Nephron progenitor cell (in vitro differentiated cells): ENCODE measurements at regions not wholly inside any gene's neighbourhood (a gene's known extent, or its start where the extent isn't known, plus 50 kb on each side); places are given as distances from the start of the nearest gene placed in this dataset.

ENCODE experiments used
- DNase-seq: peaks from one replicate; pipeline ENCODE4 v3.0.0; 2021
- H3K27ac Mint-ChIP-seq: 2 replicates; pipeline ENCODE4 v1.8.0; 2021; ENCODE audit warnings: mild to moderate bottlenecking, moderate library complexity, mixed read lengths
- H3K27me3 Mint-ChIP-seq: 2 replicates; pipeline ENCODE4 v1.8.0; 2021; ENCODE audit warnings: mild to moderate bottlenecking, low read depth, mixed read lengths; ENCODE audit not compliant: poor library complexity
- H3K36me3 Mint-ChIP-seq: 2 replicates; pipeline ENCODE4 v1.8.0; 2021; ENCODE audit warnings: low read depth, mixed read lengths
- H3K4me1 Mint-ChIP-seq: 2 replicates; pipeline ENCODE4 v1.8.0; 2021; ENCODE audit warnings: mixed read lengths
- H3K4me3 Mint-ChIP-seq: 2 replicates; pipeline ENCODE4 v1.8.0; 2021; ENCODE audit warnings: mild to moderate bottlenecking, moderate library complexity, mixed read lengths
- H3K9me3 Mint-ChIP-seq: 2 replicates; pipeline ENCODE4 v1.8.0; 2021; ENCODE audit warnings: mild to moderate bottlenecking, moderate library complexity, mixed read lengths
- TF ChIP-seq, protein P1 (sequence below): fragments of 200-600 bp; sonication (generic); IDR thresholded peaks from 2 replicates; pipeline ENCODE4 v1.5.0; 2021; ENCODE audit warnings: antibody characterized with exemption

DNA sequence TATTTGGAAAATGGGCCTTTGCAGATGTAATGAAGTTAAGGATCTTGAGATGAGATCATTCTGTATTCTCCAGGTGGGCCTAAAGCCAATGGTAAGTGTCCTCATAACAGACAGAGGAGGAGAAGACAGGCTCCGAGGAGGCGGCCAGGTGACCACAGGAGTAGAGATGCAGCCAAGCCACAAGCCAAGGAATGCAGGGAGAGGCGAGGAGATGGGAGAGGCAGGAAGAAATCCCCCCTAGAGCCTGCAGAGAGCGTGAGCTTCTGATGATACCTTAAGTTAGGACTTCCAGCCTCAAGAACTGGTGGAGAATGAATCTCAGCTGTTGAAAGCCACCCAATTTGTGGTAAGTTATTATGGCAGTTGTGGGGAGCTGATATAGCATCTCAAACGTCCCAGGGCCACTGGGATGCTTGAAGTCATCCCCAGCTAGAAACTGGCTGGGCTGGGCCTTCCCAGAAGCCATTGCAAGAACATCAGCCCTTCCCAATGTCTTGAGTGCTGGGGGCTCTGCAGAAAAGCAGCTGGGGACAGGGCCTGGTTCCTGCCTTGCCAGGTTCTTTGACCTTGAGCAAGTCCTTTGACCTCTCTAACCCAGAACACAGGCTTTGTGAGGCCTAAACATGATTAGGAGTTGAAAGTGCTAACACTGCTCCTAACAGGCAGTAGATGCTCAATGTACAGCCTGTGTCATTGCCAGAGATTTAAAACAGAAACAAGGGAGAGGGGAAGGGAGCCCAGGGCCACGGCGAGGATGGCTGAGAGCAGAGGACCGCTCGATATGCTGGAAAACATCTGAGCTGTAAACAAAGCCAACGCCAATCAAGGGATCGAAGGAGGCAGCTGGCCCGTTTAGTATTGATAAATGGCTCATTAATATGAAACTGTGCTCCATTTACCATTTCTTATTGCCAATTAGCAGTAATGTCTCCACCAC is 632.3 kb downstream of the TBC1D22A start:
- no peak for DNase-seq
- peaks cover 8% of the 10 kb centered on the region for H3K27me3 Mint-ChIP-seq
- H3K27ac Mint-ChIP-seq, result no peak overlapping the region
- peaks cover 18% of the 10 kb centered on the region for H3K9me3 Mint-ChIP-seq
- no peak overlapping the region for H3K4me3 Mint-ChIP-seq
- no peaks in the 10 kb centered on the region for H3K4me1 Mint-ChIP-seq
- H3K36me3 Mint-ChIP-seq, result no peaks in the 10 kb centered on the region
- TF ChIP-seq, protein P1, sequence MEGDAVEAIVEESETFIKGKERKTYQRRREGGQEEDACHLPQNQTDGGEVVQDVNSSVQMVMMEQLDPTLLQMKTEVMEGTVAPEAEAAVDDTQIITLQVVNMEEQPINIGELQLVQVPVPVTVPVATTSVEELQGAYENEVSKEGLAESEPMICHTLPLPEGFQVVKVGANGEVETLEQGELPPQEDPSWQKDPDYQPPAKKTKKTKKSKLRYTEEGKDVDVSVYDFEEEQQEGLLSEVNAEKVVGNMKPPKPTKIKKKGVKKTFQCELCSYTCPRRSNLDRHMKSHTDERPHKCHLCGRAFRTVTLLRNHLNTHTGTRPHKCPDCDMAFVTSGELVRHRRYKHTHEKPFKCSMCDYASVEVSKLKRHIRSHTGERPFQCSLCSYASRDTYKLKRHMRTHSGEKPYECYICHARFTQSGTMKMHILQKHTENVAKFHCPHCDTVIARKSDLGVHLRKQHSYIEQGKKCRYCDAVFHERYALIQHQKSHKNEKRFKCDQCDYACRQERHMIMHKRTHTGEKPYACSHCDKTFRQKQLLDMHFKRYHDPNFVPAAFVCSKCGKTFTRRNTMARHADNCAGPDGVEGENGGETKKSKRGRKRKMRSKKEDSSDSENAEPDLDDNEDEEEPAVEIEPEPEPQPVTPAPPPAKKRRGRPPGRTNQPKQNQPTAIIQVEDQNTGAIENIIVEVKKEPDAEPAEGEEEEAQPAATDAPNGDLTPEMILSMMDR, result no peak

DNA sequence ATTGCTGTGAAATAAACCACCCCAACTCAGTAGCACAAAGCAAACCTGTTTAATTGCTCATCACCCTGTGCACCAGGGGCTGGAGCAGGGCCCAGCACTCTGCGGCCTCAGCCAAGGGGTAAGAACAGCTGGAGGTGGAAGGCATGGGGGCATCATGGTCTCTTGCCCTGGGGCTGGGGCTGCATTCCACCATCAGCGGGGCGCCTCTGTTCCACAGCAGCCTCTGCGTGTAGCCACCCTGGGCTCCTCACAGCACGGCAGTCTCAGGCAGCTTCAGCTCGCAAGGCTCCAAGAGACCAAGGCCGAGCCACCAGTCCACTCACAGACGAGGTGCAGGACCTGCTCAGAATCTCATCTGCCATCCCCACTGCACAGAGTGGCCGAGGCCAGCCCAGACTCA is 630.7 kb downstream of the TBC1D22A start:
- H3K27me3 Mint-ChIP-seq, result peaks cover 8% of the 10 kb centered on the region

DNA sequence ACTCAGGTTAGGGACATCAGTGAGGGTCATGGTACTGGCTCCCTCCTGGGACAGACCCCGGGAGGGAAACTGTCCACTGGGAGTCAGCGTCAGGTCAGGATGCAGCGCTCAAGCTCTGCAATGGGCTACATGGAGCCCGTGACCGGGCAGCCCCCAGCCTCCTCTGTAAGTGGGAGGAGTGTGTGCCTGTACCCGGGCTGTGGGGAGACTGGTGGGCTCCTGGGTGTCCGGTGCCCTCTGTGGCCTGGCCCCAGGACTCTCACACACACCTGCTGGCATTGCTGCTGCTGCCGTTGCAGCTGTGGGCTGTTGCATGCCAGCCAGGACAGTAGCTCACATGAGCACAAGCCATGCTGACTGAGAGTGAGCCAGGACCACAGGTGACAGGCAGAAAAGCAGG is 630.3 kb downstream of the TBC1D22A start:
- Mint-ChIP-seq H3K27ac (no peak overlapping the region), H3K4me1 (no peaks in the 10 kb centered on the region), H3K9me3 (peaks cover 35% of the 10 kb centered on the region), H3K4me3 (no peak overlapping the region), H3K27me3 (peaks cover 8% of the 10 kb centered on the region), H3K36me3 (no peaks in the 10 kb centered on the region)
- TF ChIP-seq, protein P1, result no peak
- no peak for DNase-seq

More for the DNA sequence above, 630.7 kb downstream of the TBC1D22A start:
- H3K36me3 Mint-ChIP-seq, result no peaks in the 10 kb centered on the region
- no peak for DNase-seq
- TF ChIP-seq, protein P1, result no peak
- H3K4me1 Mint-ChIP-seq, result no peaks in the 10 kb centered on the region
- H3K27ac Mint-ChIP-seq, result no peak overlapping the region
- H3K4me3 Mint-ChIP-seq, result no peak overlapping the region
- peaks cover 31% of the 10 kb centered on the region for H3K9me3 Mint-ChIP-seq

DNA sequence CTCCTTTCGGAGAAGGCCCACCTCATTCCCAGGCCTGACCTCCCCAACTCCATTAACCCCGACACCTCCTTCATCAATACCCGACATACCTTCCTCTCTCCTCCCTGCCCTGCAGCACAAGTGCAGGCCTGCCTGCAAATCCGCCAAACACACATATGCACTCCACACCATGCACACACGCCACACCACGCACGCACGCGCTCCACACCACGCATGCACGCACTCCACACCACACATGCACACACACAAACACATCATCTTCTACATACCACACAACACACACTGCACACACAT is 629.6 kb downstream of the TBC1D22A start:
- H3K4me3 Mint-ChIP-seq, result no peak overlapping the region
- no peak for DNase-seq
- no peak overlapping the region for H3K27ac Mint-ChIP-seq
- peaks cover 42% of the 10 kb centered on the region for H3K9me3 Mint-ChIP-seq
- peaks cover 6% of the 10 kb centered on the region for H3K27me3 Mint-ChIP-seq
- TF ChIP-seq, protein P1, result no peak
- no peaks in the 10 kb centered on the region for H3K36me3 Mint-ChIP-seq
- H3K4me1 Mint-ChIP-seq, result no peaks in the 10 kb centered on the region

DNA sequence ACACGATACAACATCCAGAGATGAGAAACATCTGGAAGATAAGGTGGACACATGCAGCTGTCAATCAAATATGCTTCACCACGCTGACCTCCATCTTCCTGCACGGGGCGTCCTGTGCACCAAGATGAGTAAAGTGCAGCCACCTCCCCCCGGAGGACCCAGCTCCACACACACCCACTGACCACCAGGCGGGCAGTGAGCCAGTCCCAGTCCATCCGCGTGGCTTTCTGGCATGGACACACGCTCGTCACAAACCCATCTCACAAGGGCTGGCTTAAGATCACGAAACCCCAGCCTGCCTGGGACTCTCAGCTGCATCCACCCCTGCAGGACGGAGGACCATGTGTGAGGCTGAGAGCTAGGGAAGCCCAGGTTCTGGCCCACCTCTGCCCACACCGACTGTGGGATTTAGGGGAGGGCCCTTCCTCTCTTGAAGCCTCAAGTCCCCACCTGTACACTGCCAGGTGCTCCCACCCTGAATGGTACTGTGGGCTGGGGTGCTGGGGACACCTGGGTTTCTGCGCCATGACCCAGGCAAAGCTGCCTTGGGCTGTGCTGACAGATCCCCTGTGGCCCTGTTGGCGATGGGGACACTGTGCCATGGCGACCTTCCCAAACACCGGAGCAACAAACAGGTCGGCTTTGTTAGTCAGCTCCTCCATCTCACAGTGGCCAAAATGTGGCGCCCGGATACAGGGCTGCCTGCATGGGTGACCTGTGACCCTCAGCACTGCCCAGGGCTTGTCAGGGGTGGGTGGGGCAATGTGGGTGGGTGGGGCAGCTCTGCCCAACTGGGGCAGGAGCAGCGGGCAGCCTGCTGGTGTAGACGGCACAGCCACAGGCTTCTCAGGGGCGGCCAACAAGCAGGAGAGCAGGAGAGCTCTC is 629.0 kb downstream of the TBC1D22A start:
- Mint-ChIP-seq H3K4me1 (no peaks in the 10 kb centered on the region), H3K4me3 (no peak overlapping the region), H3K27me3 (peaks cover 3% of the 10 kb centered on the region), H3K36me3 (no peaks in the 10 kb centered on the region), H3K27ac (no peak overlapping the region), H3K9me3 (peaks cover 48% of the 10 kb centered on the region)
- TF ChIP-seq, protein P1, result no peak
- no peak for DNase-seq
